ENCODE measurements at regions not wholly inside any gene's neighbourhood (a gene's known extent, or its start where the extent isn't known, plus 50 kb on each side); places are given as distances from the start of the nearest gene placed in this dataset.

DNA sequence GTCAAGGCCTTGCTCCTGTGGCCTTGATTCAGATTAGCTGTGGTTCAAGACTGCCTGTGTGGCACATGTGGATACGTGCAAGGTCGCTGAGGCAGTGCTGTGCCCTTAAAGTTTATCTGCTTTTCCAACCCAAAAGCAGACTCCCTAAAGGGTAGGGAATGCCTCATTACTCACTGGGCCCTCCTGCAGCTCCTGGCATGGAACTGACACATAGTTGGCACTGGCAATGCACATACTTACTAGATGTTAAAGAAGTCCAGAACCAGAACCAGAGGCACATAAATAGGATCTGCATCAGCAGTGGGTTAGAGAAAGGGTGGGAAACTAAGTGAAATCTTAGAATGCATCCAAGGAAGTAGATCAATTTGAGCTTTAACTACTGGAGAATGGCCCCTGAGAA, 90.6 kb upstream of the MLN start:
- TF ChIP-seq, protein P1, sequence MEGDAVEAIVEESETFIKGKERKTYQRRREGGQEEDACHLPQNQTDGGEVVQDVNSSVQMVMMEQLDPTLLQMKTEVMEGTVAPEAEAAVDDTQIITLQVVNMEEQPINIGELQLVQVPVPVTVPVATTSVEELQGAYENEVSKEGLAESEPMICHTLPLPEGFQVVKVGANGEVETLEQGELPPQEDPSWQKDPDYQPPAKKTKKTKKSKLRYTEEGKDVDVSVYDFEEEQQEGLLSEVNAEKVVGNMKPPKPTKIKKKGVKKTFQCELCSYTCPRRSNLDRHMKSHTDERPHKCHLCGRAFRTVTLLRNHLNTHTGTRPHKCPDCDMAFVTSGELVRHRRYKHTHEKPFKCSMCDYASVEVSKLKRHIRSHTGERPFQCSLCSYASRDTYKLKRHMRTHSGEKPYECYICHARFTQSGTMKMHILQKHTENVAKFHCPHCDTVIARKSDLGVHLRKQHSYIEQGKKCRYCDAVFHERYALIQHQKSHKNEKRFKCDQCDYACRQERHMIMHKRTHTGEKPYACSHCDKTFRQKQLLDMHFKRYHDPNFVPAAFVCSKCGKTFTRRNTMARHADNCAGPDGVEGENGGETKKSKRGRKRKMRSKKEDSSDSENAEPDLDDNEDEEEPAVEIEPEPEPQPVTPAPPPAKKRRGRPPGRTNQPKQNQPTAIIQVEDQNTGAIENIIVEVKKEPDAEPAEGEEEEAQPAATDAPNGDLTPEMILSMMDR (IDR thresholded peaks at IDR 0.05; ENCODE audit: low read length): no peak
- TF ChIP-seq EZH2 (IDR thresholded peaks at IDR 0.05; ENCODE audit: borderline replicate concordance, low read length): no peak

Data from OCI-LY1 (cell line).